ENCODE measurements at regions not wholly inside any gene's neighbourhood (a gene's known extent, or its start where the extent isn't known, plus 50 kb on each side); places are given as distances from the start of the nearest gene placed in this dataset.

- TF ChIP-seq TRAFD1 (CRISPR knock-in tag; IDR thresholded peaks at IDR 0.05; ENCODE audit: borderline replicate concordance) (no peak), ARHGAP35 (CRISPR knock-in tag; IDR thresholded peaks at IDR 0.05; ENCODE audit: borderline replicate concordance) (no peak), ZSCAN20 (CRISPR knock-in tag; IDR thresholded peaks at IDR 0.05; ENCODE audit: borderline replicate concordance) (no peak), ZSCAN29 (CRISPR knock-in tag; conservative IDR thresholded peaks at IDR 0.05) (no peak), ZNF589 (CRISPR knock-in tag; conservative IDR thresholded peaks at IDR 0.05) (no peak), NCOA1 (CRISPR knock-in tag; IDR thresholded peaks at IDR 0.05) (no peak), SYNCRIP (IDR thresholded peaks at IDR 0.05; ENCODE audit: insufficient read depth, low read depth, low read length) (no peak), JARID2 (CRISPR knock-in tag; IDR thresholded peaks at IDR 0.05; ENCODE audit: insufficient replicate concordance) (no peak), CBX1 (IDR thresholded peaks at IDR 0.05; ENCODE audit: low read depth) (no peak), ZNF878 (CRISPR knock-in tag; IDR thresholded peaks at IDR 0.05) (no peak), MEIS2 (CRISPR knock-in tag; IDR thresholded peaks at IDR 0.05) (no peak)
These were observed 111.9 kb upstream of the LINC00305 start (continued) for GRCh38 chr18:64260810-64261209.

- WGBS (ENCODE audit: low lambda C conversion rate), result 21% methylated on average over 4 of the region's 4 CpGs
- ATAC-seq (no peak), DNase-seq (ENCODE audit: low spot score) (no peak), FAIRE-seq (no peak)
- Histone ChIP-seq H3K79me2 (ENCODE audit: insufficient read depth, low read length) (no peaks in the 10 kb centered on the region), H3K9ac (ENCODE audit: insufficient read depth, low read depth, low read length) (no peak overlapping the region), H3K9me3 (ENCODE audit: low read length) (peaks cover 17% of the 10 kb centered on the region), H3K4me3 (replicated peaks in 1 of 3; ENCODE audit: insufficient read depth in 1 of 3, low read depth in 2 of 3, low read length in 3 of 3) (no peak overlapping the region), H4K20me1 (ENCODE audit: insufficient read depth, low read length) (no peaks in the 10 kb centered on the region), H3K36me3 (replicated peaks in 1 of 2; ENCODE audit: control insufficient read depth in 1 of 2, insufficient read depth in 2 of 2, low read length in 2 of 2) (no peaks in the 10 kb centered on the region), H3K4me2 (ENCODE audit: low read depth, low read length) (no peak overlapping the region), H3K27ac (ENCODE audit: extremely low read length, insufficient read depth, low read length) (no peak overlapping the region), H3K4me1 (ENCODE audit: insufficient read depth, low read length) (no peaks in the 10 kb centered on the region), H2AFZ (ENCODE audit: low read length) (no peak overlapping the region), H3K27me3 (ENCODE audit: control insufficient read depth in 1 of 2, insufficient read depth in 2 of 2, low read length in 2 of 2) (no peaks in the 10 kb centered on the region)
- ChIA-PET CTCF (ENCODE audit: low intra/inter-chr PET ratio, low total read pairs) (no interaction called here), POLR2A (no interaction called here)
- intact Hi-C loops (cut with micrococcal nuclease; ENCODE audit: unreplicated experiment), result no loop called here
- BruUV-seq (replicated peaks), result no TSS peak
- in situ Hi-C loops (cut with HindIII; ENCODE audit: extremely low pct_ligation_motif_present, low pct_unique_long_range_greater_than_20kb), result no loop called here
- no peak for TF ChIP-seq HES4 (CRISPR knock-in tag; IDR thresholded peaks at IDR 0.05; ENCODE audit: borderline replicate concordance)
- TF ChIP-seq BORCS8-MEF2B (CRISPR knock-in tag; IDR thresholded peaks at IDR 0.05), result no peak
- no peak for TF ChIP-seq NKX3-1 (CRISPR knock-in tag; IDR thresholded peaks at IDR 0.05)
- TF ChIP-seq, protein P1, sequence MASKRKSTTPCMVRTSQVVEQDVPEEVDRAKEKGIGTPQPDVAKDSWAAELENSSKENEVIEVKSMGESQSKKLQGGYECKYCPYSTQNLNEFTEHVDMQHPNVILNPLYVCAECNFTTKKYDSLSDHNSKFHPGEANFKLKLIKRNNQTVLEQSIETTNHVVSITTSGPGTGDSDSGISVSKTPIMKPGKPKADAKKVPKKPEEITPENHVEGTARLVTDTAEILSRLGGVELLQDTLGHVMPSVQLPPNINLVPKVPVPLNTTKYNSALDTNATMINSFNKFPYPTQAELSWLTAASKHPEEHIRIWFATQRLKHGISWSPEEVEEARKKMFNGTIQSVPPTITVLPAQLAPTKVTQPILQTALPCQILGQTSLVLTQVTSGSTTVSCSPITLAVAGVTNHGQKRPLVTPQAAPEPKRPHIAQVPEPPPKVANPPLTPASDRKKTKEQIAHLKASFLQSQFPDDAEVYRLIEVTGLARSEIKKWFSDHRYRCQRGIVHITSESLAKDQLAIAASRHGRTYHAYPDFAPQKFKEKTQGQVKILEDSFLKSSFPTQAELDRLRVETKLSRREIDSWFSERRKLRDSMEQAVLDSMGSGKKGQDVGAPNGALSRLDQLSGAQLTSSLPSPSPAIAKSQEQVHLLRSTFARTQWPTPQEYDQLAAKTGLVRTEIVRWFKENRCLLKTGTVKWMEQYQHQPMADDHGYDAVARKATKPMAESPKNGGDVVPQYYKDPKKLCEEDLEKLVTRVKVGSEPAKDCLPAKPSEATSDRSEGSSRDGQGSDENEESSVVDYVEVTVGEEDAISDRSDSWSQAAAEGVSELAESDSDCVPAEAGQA (IDR thresholded peaks at IDR 0.05; ENCODE audit: low read depth), result no peak
- TF ChIP-seq, protein P1 (CRISPR knock-in tag; IDR thresholded peaks at IDR 0.05; ENCODE audit: borderline replicate concordance), result no peak
- no peak for TF ChIP-seq JUND (CRISPR knock-in tag; IDR thresholded peaks at IDR 0.05)
- no peak for TF ChIP-seq ZNF782 (CRISPR knock-in tag; IDR thresholded peaks at IDR 0.05; ENCODE audit: borderline replicate concordance)
These were observed 111.0 kb upstream of the LINC00305 start for GRCh38 chr18:64259871-64260270.
